GM21717 (cell line): ENCODE measurements at regions not wholly inside any gene's neighbourhood (a gene's known extent, or its start where the extent isn't known, plus 50 kb on each side); places are given as distances from the start of the nearest gene placed in this dataset.

Experiments
- ATAC-seq: cut with Tn5 transposase; IDR thresholded peaks from one replicate; pipeline ENCODE4 v1.9.1; 2021; ENCODE audit warnings: mild to moderate bottlenecking, moderate library complexity; ENCODE audit not compliant: unreplicated experiment

DNA sequence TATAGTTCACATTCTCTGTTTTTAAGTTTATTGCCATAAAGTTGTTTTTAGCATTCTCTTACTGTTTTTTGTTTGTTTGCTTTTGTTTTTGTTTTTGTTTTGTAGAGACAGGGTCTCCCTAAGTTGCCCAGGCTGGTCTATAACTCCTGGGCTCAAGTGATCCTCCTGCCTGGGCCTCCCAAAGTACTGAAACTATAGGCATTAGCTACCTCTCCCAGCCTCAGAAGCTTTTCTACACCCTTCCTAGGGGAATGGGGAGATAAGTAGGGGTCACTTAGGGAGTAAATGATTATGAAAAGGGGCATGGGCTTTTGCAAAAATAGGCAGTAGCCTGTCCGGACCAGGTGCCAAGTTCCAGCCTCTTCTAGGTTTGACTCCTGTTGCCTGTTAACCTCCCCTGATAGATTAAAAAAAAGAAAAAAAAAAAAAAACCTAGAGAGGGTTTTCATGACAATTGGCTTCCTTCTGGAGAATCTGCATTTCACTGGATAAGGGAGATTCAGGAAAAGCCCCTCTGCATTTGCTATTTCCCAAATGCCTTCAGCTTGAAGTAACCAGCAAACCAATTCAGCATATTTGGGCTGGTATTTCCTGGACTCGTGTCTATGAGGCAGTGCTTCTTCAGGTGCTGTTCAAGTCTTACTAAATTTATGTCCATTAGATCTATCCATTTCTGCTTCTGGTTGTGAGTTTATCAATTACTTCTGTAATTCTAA, 216.8 kb downstream of the TM9SF2 start:
- no peak for ATAC-seq

DNA sequence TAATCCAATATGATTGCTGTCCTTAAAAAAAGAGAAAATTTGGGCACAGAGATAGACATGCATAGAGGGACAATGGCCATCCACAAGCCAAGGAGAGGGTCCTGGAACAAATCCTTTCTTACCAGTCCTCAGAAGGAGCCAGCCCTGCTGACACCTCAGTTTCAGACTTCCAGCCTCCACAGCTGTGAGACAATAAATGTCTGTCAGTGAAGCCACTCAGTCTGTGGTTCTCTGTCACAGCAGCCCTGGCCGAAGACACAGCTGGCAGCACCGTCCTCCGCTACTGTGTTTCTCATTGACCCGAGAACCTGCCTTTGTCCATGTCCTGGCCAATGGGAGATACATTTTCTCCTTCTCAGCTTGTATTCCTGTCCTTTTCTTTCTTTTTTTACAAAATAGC, 207.9 kb downstream of the TM9SF2 start:
- no peak for ATAC-seq

- ATAC-seq, result no peak
These were observed 203.1 kb downstream of the TM9SF2 start for GRCh38 chr13:99704390-99704789.

GRCh38 chr13:99703908-99704307, 202.6 kb downstream of the TM9SF2 start:
- ATAC-seq, result no peak

GRCh38 chr13:99702687-99703319, 201.5 kb downstream of the TM9SF2 start:
- no peak for ATAC-seq

DNA sequence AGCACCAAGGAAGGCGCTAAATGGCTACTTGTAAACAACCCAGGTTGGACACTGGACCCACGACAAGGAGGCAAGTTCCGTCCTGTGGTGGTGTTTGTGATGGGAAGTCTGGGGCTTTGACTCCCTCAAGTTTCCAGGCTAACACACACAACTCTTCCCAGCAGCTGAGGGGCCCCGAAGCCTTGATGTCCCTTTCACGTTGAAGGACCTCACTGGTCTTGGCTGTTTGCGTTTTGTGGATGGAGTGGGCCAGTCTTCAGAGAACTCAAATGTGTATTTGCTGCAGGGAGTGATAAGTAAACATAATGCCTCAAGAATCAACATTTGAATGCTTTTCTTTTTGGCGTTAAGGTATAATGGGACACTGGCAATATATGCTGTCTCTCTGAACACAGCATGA, 199.2 kb downstream of the TM9SF2 start:
- ATAC-seq, result no peak

DNA sequence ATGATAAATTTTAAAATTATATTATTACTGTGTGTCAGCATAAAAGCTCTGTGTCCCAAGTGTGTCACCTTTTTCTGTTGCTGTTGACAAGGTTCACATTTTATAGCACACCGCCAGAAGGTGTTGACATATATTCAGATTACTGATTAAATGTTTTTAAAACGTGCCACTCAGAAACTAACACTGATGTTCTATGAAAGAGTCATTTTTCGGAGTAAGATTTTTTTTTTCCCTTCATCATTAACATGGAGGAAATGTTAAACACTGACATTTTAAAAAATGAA, 197.5 kb downstream of the TM9SF2 start:
- ATAC-seq, result no peak

GRCh38 chr13:99698010-99698815, 196.9 kb downstream of the TM9SF2 start:
- ATAC-seq, result no peak

GRCh38 chr13:99695857-99696256, 194.6 kb downstream of the TM9SF2 start:
- no peak for ATAC-seq

DNA sequence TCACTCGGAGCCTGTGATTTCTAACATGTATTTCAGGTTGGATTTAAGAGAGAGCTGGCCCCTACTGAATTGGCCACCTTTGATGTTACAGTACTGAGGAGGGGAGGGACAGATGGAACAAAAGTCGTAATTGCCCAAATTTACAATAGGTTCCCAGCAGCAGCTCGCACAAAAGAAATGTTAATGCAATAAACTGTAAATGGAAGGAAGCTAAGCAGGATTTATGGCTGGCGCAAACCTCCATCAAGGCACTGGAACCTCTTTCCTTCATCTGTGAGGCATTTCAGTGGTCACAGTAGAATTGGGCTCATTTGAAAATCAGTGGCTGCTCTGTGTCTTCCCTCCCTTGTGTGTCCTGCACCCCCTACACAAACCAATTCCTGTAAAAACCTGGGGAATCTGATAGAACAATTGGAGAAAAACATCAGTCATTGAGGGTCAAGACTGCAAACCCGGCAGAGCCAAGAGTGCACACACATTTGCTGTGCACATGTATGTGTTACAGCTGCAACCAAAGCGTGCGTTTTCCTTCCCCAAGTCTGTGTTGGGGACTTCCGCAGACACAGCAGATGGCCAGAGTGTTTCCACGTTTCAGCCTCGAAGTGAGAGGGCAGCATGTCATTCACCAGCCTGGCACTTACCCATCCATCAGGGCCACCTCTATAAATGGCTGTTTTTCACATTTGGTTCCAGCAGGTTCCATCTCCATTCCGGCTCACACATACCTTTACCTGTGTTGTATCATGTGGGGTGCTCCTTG, 192.8 kb downstream of the TM9SF2 start:
- no peak for ATAC-seq

- no peak for ATAC-seq
These were observed 192.1 kb downstream of the TM9SF2 start for GRCh38 chr13:99693351-99693750.

GRCh38 chr13:99692854-99693253, 191.6 kb downstream of the TM9SF2 start:
- no peak for ATAC-seq

DNA sequence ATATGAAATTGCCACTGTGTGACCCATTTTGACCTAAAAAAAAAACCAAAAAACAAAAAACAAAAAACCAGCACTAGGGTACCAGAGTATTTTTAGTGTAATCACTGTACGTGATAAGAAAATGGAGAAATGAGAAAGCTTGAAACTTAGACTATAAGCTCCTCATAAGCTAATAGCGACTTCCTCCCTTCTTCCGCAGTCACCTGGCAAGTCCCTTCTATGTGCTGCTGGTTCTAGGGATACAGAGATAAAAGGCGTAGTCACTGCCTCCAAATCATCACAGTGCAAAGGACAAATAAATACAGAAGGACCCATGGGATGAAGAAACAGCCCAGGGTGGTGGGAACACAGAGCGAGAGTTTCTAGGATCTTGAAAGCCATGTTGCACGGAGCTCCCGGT, 190.3 kb downstream of the TM9SF2 start:
- no peak for ATAC-seq

DNA sequence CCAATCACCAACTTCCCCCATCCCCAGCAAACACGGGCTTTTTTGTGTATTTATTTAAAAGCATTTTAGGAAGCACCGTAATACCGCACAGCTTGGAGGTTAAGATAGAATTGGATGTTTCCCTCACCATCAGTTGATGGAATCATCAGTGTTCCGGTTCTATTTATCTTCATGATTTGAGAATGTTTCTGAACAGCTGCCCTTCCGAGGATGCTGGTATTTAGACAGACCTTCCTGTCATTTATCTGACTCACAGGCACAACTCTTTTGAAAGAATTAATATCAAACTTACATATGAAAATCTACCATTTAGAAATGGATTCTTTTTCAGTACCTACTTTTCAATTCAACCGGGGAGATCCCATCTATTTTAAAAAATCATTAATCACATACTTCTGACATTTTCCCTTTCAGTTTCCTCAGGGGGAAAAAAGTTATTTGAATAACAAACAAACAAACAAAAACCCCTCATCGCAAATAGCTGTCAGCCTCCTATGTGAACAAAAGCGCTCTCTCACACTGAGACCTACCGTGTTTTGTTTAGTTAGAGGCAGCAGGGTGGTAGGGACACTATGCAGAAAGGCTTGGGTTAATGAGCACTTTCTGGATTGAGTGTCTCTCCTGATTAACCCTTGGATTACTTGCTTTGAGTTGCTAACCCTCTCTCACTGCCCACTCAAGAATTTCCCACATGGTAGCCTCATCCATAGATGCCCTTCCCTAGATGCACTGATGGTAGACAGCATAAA, 189.3 kb downstream of the TM9SF2 start:
- no peak for ATAC-seq

DNA sequence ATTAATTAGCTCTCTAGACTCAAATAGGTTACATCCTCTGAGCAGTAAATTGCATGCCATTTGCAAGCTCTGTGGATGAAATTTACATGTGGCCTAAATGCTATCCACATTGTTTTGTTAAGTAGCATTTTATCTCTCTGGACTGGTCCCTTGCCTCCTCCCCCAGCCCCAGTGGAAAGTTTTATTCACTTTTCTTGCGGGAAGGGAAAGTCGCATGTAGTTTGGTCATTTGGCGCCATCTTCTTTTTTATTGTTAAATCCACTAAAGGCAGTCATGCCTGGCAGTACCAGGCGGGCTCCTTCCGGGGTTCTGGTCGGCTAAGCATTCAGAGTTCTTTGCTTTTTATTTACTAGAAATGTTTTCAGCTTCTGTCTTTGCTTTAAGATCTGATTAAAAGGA, 188.7 kb downstream of the TM9SF2 start:
- ATAC-seq, result no peak

- no peak for ATAC-seq
These were observed 187.5 kb downstream of the TM9SF2 start for GRCh38 chr13:99688776-99689175.

- ATAC-seq, result no peak
These were observed 186.6 kb downstream of the TM9SF2 start for GRCh38 chr13:99687723-99688397.

- no peak for ATAC-seq
These were observed 185.7 kb downstream of the TM9SF2 start for GRCh38 chr13:99686944-99687411.

DNA sequence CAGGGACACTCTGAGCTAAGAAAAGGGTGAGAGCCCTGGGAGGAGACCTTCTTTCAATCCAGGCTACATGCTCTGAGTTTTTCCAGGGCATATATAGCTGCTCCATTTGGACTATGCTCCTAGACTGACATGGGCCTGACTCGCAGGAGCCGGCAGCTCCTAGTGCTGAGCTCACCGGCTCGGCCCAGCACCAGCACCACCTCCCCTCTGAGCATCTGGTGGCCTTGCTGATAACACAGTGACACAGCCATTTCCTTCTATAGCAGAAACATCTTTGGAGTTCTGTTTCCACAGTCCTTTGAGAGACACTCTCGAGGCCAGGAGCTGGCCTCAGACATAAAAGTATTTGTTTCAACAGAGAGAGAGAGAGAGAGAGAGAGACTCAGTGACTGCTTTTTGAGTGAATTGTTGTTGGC, 184.9 kb downstream of the TM9SF2 start:
- no peak for ATAC-seq

- ATAC-seq, result no peak
These were observed 180.4 kb downstream of the TM9SF2 start for GRCh38 chr13:99681695-99682094.
